Jurkat, Clone E6-1 (cell line): ENCODE measurements at regions not wholly inside any gene's neighbourhood (a gene's known extent, or its start where the extent isn't known, plus 50 kb on each side); places are given as distances from the start of the nearest gene placed in this dataset.

Experiments used
- DNase-seq: peaks from one replicate; pipeline ENCODE4 v3.0.0-alpha.2; 2011; ENCODE audit warnings: low read depth, low spot score
- H3K4me3 ChIP-seq: 2 replicates; pipeline ENCODE4 v1.5.1; 2011; ENCODE audit warnings: mild to moderate bottlenecking, low read length, control low read depth, moderate library complexity

DNA sequence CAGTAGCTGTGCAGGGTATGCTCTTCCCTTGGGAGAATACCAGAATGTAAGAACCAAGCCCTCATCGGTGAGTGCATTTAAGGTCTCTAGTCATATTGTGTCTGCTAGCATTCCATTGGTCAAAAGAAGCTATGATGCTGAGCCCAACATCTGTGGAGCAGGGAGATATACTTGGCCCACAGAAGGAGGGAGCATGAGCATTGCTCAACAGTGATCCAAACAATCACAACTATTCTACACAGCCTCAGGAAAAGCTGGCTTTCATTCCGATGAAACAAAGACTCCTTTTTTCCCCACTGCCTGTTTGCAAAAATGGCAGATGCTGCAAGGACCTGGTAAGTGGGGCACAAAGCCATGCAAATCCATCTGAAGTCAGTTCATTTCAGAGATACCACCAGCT lies 80.6 kb upstream of the DHX15 start:
- H3K4me3 ChIP-seq: no peak overlapping the region
- DNase-seq: no peak

- DNase-seq: no peak
- H3K4me3 ChIP-seq: no peak overlapping the region
Measured at GRCh38 chr4:24666316-24666715, 82.0 kb upstream of the DHX15 start.

DNA sequence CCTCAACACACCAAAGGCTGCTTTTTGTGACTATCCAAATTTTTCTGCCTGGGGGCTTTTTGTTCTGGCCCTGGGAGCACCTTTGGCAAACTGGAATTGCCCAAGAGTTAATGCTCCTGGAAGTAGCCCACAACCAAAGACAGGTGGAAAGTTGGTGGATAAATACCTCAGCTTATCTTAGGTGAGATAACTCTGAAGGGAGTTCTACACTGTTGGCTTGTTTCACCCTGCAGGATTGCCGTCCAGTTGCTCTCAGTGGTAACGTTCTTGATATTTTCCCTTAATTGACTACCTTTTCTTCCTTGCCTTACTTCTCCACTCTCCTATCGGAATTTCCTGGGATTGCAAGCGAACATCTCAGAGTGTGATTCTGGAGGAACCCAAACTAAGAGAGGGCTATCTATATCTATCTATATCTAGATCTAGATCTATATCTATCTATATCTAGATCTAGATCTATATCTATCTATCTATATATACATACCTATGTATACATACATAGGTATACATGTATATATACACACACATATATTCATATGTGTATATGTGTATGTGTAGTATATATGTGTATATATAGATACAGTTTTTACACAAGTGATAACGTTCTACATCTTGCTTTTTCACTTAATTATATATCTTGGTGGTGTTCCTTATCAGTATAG lies 82.6 kb upstream of the DHX15 start:
- no peak for DNase-seq
- H3K4me3 ChIP-seq: no peak overlapping the region

DNA sequence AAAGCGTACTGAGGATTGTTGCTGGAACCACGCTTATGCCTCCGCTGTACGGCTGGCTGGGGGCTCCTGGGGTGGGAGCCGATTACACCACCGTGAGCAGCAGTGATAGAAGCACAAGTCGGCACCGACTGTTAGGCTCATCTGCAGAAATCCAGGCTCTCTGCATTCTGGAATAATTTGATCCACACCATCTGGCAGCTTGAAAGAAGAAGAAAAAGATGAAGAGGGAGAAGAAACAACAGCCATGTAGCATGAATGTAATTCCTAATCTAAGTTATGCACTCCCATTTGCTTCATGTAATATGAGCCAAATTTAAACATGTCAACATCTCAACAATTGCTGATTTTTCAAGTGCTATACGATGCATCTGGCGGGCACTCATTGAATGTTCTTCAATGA lies 84.6 kb upstream of the DHX15 start:
- no peak for DNase-seq
- H3K4me3 ChIP-seq: no peak overlapping the region

- no peak for DNase-seq
- H3K4me3 ChIP-seq: no peak overlapping the region
Measured at GRCh38 chr4:24669751-24670150, 85.4 kb upstream of the DHX15 start.

GRCh38 chr4:24671849-24672248 lies 87.5 kb upstream of the DHX15 start:
- no peak for DNase-seq
- H3K4me3 ChIP-seq: no peak overlapping the region

DNA sequence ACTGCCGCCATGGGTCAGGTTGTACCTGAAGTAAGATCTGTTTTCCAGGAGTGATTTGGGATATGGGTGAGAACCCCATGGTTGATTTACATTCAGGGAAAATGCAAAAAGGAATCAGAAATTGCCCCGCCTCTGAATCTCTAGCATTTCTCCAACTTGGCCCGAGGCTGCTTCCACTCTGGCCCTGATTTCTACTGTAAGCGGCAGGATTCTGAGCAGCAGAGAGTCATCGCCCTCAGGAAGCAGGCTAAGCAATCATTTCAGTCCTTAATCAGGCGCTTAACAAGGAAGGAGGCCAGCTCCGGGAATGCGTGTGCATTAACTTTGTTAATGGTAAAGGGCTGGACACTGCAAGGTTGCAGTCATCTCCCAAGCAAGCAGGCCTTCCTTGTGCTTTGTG lies 88.5 kb upstream of the DHX15 start:
- no peak overlapping the region for H3K4me3 ChIP-seq
- no peak for DNase-seq

GRCh38 chr4:24674279-24674678 lies 89.9 kb upstream of the DHX15 start:
- DNase-seq: no peak
- no peak overlapping the region for H3K4me3 ChIP-seq

- DNase-seq: no peak
- H3K4me3 ChIP-seq: no peak overlapping the region
Measured at GRCh38 chr4:24675721-24676389, 91.5 kb upstream of the DHX15 start.

DNA sequence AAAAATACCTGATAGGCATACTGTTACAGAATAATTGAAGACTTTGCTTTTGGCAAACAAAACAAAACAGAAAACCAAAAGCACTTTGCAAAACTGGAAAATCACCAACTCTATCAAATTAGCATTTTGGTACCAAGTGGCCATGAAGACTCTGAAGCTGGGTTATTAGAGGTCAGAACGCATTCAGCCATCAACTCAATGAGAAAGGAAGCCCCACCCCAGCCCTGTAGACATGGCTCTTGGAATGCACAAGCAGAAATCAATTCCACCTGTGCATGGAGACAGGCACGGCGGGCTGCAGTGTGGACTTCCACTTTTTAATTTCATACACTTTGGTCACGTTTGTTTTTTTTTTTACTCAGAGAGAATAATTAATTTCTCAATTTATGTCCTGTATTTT lies 93.6 kb upstream of the DHX15 start:
- DNase-seq: no peak
- H3K4me3 ChIP-seq: no peak overlapping the region

DNA sequence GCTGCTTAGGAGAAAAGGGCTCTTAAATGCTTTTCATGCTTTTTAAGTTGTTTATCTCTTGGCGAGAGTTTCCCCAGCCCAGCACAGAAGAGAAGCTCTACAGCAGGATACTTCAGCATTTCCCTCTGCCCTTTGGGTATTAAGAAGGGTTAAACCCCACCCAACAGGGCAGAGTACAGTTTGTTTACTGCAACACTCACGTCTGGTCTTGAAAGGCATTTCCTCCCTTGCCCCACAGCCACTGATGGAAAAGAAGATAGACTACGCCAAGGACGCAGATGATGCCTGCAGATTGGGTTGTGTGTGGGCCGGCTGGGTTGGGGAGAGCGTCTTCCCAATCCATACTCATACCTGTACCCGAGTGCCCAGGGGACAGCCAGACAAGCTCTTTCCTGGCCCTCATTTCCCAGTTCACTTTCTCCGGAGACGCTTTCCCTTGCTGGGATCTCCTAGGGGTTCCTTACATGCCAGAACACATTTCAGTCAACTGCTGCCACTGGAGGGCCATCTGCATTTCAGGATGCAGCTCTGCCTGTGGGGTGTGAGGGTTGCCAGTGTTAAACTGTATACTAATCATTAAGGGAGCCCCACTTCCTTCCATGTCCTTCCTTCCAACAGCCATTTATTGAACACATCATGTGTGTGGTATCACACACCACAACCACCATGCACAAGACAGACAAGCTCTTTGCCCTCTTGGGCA lies 96.5 kb upstream of the DHX15 start:
- no peak for DNase-seq
- no peak overlapping the region for H3K4me3 ChIP-seq

GRCh38 chr4:24683116-24683515 lies 98.8 kb upstream of the DHX15 start:
- DNase-seq: no peak

GRCh38 chr4:24686866-24687692 lies 102.7 kb upstream of the DHX15 start:
- peak; percentile 8 for DNase-seq
- no peak overlapping the region for H3K4me3 ChIP-seq

More at GRCh38 chr4:24683116-24683515, 98.8 kb upstream of the DHX15 start:
- no peak overlapping the region for H3K4me3 ChIP-seq

DNA sequence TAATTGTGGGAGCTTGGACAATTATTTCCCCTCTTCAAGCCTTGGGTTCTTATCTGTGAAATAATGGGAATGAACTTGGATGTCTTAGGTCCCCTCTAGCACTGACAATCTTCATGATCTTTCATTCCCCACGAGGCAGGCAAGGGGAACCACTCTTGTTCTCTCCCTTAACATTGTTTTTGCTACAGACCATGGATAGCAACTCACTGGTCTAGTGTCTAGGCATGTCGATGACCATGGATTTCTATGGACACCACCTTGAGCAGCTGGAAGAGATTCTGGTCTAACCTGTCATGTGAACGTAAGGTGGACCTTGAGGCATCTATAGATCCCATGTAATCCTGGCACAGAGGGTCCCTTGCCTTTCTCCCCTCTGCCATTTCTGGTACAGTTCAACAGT lies 104.1 kb upstream of the DHX15 start:
- H3K4me3 ChIP-seq: no peak overlapping the region
- DNase-seq: no peak

GRCh38 chr4:24689212-24689611 lies 104.9 kb upstream of the DHX15 start:
- no peak for DNase-seq
- no peak overlapping the region for H3K4me3 ChIP-seq

DNA sequence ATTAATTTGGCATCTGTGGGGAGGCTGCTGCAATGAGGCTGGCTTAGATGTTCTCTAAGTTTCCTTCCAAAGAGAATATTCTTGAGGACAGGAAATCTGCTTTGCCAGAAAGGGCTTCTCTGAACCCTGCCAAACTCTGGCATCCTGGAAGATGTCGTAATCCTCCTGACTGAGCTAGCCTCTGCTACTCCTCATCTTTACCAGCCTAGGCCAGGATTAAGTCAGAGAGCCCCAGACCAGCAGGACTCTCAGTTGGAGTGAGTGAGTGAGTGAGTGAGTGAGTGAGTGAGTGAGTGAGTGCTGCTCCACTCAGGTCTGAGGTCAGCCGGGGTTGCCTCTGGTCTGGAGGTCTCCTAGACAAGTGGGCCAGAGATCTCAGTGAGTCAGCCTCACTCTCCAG lies 104.9 kb upstream of the SOD3 start:
- DNase-seq: no peak
- no peak overlapping the region for H3K4me3 ChIP-seq

DNA sequence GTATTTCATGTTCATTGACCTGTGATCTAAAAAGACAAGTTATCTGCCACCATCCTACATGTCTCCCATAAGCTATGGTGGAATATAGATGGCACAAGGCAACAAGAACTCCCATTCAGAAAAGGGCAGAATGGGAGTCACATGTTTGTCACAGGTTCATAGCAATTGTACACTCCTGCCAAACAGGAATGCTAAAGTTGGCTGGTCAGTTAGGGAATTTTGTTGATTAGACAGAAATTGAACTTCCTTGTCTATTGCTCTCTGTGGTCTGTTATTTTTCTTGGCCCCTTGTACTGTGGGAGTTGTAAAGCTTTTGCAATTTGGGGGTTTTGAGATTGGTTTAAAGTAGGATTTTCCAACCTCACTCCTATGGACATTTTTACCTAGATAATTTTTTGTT lies 101.7 kb upstream of the SOD3 start:
- no peak for DNase-seq
- H3K4me3 ChIP-seq: no peak overlapping the region

- no peak for DNase-seq
- no peak overlapping the region for H3K4me3 ChIP-seq
Measured at GRCh38 chr4:24700118-24700517, 95.3 kb upstream of the SOD3 start.

GRCh38 chr4:24701683-24702082 lies 93.7 kb upstream of the SOD3 start:
- DNase-seq: no peak
- H3K4me3 ChIP-seq: no peak overlapping the region

DNA sequence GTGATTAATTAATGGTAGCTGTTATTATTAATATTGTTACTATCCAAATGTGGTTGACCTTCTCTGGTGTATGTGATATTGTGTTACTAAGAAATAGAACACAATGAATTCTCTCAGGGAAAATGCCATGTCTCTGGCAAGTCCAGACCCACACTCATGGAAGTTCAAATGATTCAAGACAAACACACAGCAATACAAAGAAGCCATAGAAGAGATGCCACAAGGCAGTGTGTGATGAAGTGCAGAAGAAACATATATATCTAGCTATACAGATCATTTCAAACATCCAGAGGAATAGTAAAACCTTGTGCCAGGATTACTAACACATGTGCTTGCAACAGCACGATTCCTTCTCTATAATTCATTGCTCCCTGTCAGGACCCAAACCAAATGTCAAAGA lies 93.1 kb upstream of the SOD3 start:
- DNase-seq: no peak
- H3K4me3 ChIP-seq: no peak overlapping the region
